ENCODE measurements at regions not wholly inside any gene's neighbourhood (a gene's known extent, or its start where the extent isn't known, plus 50 kb on each side); places are given as distances from the start of the nearest gene placed in this dataset.
"Not testable (repeated sequence)": the region's sequence is repeated elsewhere in the genome, so short reads cannot be mapped to it uniquely, and the experiment has no call there.

GRCh38 chr9:106119176-106119575, 424.8 kb downstream of the TMEM38B start:
- DNase-seq: no peak

GRCh38 chr9:106120071-106120470, 425.7 kb downstream of the TMEM38B start:
- DNase-seq: no peak

GRCh38 chr9:106127776-106128175, 433.4 kb downstream of the TMEM38B start:
- DNase-seq: no peak

- DNase-seq: no peak
These were observed 436.0 kb downstream of the TMEM38B start for GRCh38 chr9:106130374-106130773.

- no peak for DNase-seq
These were observed 449.4 kb downstream of the TMEM38B start for GRCh38 chr9:106143781-106144180.

GRCh38 chr9:106146066-106146840, 451.9 kb downstream of the TMEM38B start:
- no peak for DNase-seq

GRCh38 chr9:106146886-106147285, 452.5 kb downstream of the TMEM38B start:
- DNase-seq: no peak

- DNase-seq: no peak
These were observed 455.6 kb downstream of the TMEM38B start for GRCh38 chr9:106149956-106150355.

GRCh38 chr9:106156465-106156864, 462.1 kb downstream of the TMEM38B start:
- no peak for DNase-seq

GRCh38 chr9:106172265-106172664, 477.9 kb downstream of the TMEM38B start:
- DNase-seq: no peak

GRCh38 chr9:106174346-106174745, 480.0 kb downstream of the TMEM38B start:
- no peak for DNase-seq

GRCh38 chr9:106177216-106177615, 482.9 kb downstream of the TMEM38B start:
- no peak for DNase-seq

GRCh38 chr9:106179191-106179590, 484.9 kb downstream of the TMEM38B start:
- no peak for DNase-seq

- DNase-seq: not testable (repeated sequence)
These were observed 509.6 kb downstream of the TMEM38B start for GRCh38 chr9:106203815-106204516.

GRCh38 chr9:106207298-106207697, 513.0 kb downstream of the TMEM38B start:
- no peak for DNase-seq

GRCh38 chr9:106218427-106218826, 524.1 kb downstream of the TMEM38B start:
- no peak for DNase-seq

GRCh38 chr9:106218854-106219253, 524.5 kb downstream of the TMEM38B start:
- no peak for DNase-seq

GRCh38 chr9:106220415-106220814, 526.1 kb downstream of the TMEM38B start:
- DNase-seq: no peak

GRCh38 chr9:106228861-106229260, 534.5 kb downstream of the TMEM38B start:
- no peak for DNase-seq

GRCh38 chr9:106233116-106233515, 538.8 kb downstream of the TMEM38B start:
- no peak for DNase-seq

- DNase-seq: not testable (repeated sequence)
These were observed 566.6 kb downstream of the TMEM38B start for GRCh38 chr9:106260908-106261307.

GRCh38 chr9:106277966-106278365, 583.6 kb downstream of the TMEM38B start:
- no peak for DNase-seq

GRCh38 chr9:106283769-106284168, 579.2 kb upstream of the ZNF462 start:
- DNase-seq: no peak

GRCh38 chr9:106284296-106284695, 578.7 kb upstream of the ZNF462 start:
- no peak for DNase-seq

Measured in stimulated activated CD4-positive, alpha-beta T cell treated with anti-CD3 and anti-CD28 coated beads, Interleukin-12 subunit alpha, Interleukin-12 subunit beta, amount 100 ng/mL, for 4 hours (primary cell).